GM12878 (cell line): ENCODE measurements at regions not wholly inside any gene's neighbourhood (a gene's known extent, or its start where the extent isn't known, plus 50 kb on each side); places are given as distances from the start of the nearest gene placed in this dataset.

Experiments used
- ATAC-seq: fragments of 200-7000 bp; cut with Tn5 transposase; 3 replicates; pipeline ENCODE4 v1.9.1; 2020; ENCODE audit warnings: mild to moderate bottlenecking, moderate library complexity
- BruUV-seq: library from RNA; stranded (reverse); fragments of 400-500 nt; replicated peaks from 2 replicates; lab custom pipeline; 2021; lab: Mats Ljungman, UMichigan
- CTCF ChIA-PET: fragments of 300-600 bp; sonication (Branson Sonifier 250); formaldehyde crosslinking; extraction: SDS; loops from one replicate; lab custom pipeline; 2021; ENCODE audit warnings: inconsistent platforms; lab: Yijun Ruan, JAX
- POLR2A ChIA-PET: fragments of 350-600 bp; formaldehyde crosslinking; extraction: SDS; loops from one replicate; lab custom pipeline; 2021; ENCODE audit warnings: inconsistent platforms; lab: Charles Lee
- RAD21 ChIA-PET: fragments of 300-600 bp; sonication (Branson Sonifier 250); formaldehyde crosslinking; loops from one replicate; lab custom pipeline; 2023; ENCODE audit warnings: antibody characterized with exemption; ENCODE audit not compliant: unreplicated experiment; lab: Charles Lee
- SMC1A ChIA-PET: fragments of 300-600 bp; sonication (Branson Sonifier 250); formaldehyde crosslinking; loops from one replicate; lab custom pipeline; 2023; ENCODE audit not compliant: unreplicated experiment, uncharacterized antibody; lab: Charles Lee
- DNase-seq: peaks from one replicate; pipeline ENCODE4 v3.0.0-alpha.2; 2011; ENCODE audit warnings: low read depth, low spot score
- FAIRE-seq: peaks from 3 replicates; lab custom pipeline; 2011; peaks lifted over from hg19 to GRCh38; lab: Jason Lieb, UNC
- H2AFZ ChIP-seq: 2 replicates; pipeline ENCODE4 v1.6.0; 2011; ENCODE audit warnings: low read depth, low read length, control low read depth; ENCODE audit not compliant: control insufficient read depth
- H3K27ac ChIP-seq: 2 replicates; pipeline ENCODE4 v1.5.1; 2011; ENCODE audit warnings: control low read depth; ENCODE audit not compliant: control insufficient read depth, insufficient read depth
- H3K27me3 ChIP-seq, 2 experiments: replicated peaks in 1 of 2; 2 replicates each; pipeline versions ENCODE4 v1.6.0 to v1.6.1; 2011; ENCODE audit warnings: low read length in 1 of 2; ENCODE audit not compliant: control insufficient read depth in 2 of 2, insufficient read depth in 2 of 2
- H3K36me3 ChIP-seq, 2 experiments: 2 replicates each; pipeline ENCODE4 v1.5.1; 2011; ENCODE audit warnings: low read length in 1 of 2; ENCODE audit not compliant: control insufficient read depth in 2 of 2, insufficient read depth in 2 of 2
- H3K4me1 ChIP-seq: 2 replicates; pipeline ENCODE4 v1.6.1; 2011; ENCODE audit warnings: mild to moderate bottlenecking, low read length, moderate library complexity, mixed read lengths; ENCODE audit not compliant: control insufficient read depth, insufficient read depth
- H3K4me2 ChIP-seq: 2 replicates; pipeline ENCODE4 v1.6.0; 2011; ENCODE audit warnings: control low read depth; ENCODE audit not compliant: control insufficient read depth, insufficient read depth
- H3K4me3 ChIP-seq: fragments of 200-600 bp; sonication (generic); 2 replicates; pipeline ENCODE4 v1.5.1; 2016
- H3K79me2 ChIP-seq: 2 replicates; pipeline ENCODE4 v1.6.0; 2011; ENCODE audit warnings: low read length; ENCODE audit not compliant: control insufficient read depth, insufficient read depth
- H3K9ac ChIP-seq: 2 replicates; pipeline ENCODE4 v1.8.0; 2011; ENCODE audit warnings: low read length, control low read depth, mixed read lengths; ENCODE audit not compliant: control insufficient read depth, insufficient read depth
- H3K9me3 ChIP-seq: replicated peaks from 3 replicates; pipeline ENCODE4 v1.5.1; 2011; ENCODE audit warnings: mild to moderate bottlenecking, low read length; ENCODE audit not compliant: control insufficient read depth, insufficient read depth
- H4K20me1 ChIP-seq: 2 replicates; pipeline ENCODE4 v1.6.0; 2011; ENCODE audit not compliant: control insufficient read depth, insufficient read depth
- BCL11A ChIP-seq: IDR thresholded peaks from 2 replicates; pipeline ENCODE4 v1.6.1; 2011; ENCODE audit warnings: low read depth, low read length
- CBFB ChIP-seq: IDR thresholded peaks from 2 replicates; pipeline ENCODE4 v1.6.1; 2016; ENCODE audit warnings: antibody characterized with exemption, low read depth
- CBX5 ChIP-seq: sonication (generic); IDR thresholded peaks from 2 replicates; pipeline ENCODE4 v1.6.1; 2016; ENCODE audit warnings: low read depth, moderate library complexity, mild to moderate bottlenecking, inconsistent platforms
- IRF3 ChIP-seq: fragments of 450-650 bp; IDR thresholded peaks from 2 replicates; pipeline ENCODE4 v1.6.1; 2014; ENCODE audit warnings: mild to moderate bottlenecking
- MEF2A ChIP-seq: IDR thresholded peaks from 2 replicates; pipeline ENCODE4 v1.6.1; 2011; ENCODE audit warnings: low read depth, mild to moderate bottlenecking, low read length, moderate library complexity; ENCODE audit not compliant: insufficient read depth
- RUNX3 ChIP-seq: IDR thresholded peaks from 2 replicates; pipeline ENCODE4 v1.6.1; 2012; ENCODE audit warnings: low read length, inconsistent platforms
- SRF ChIP-seq, 2 experiments: IDR thresholded peaks; 2 replicates each; pipeline ENCODE4 v1.6.1; 2011; ENCODE audit warnings: low read depth in 2 of 2, low read length in 2 of 2, mild to moderate bottlenecking in 1 of 2, moderate library complexity in 1 of 2
- STAT3 ChIP-seq: IDR thresholded peaks from 2 replicates; pipeline ENCODE4 v1.6.1; 2011; ENCODE audit warnings: low read depth, low read length, improper control_type of control experiment
- SUZ12 ChIP-seq: fragments of 200-600 bp; sonication (generic); IDR thresholded peaks from one replicate; pipeline ENCODE4 v1.6.1; 2018; ENCODE audit warnings: antibody characterized with exemption, mild to moderate bottlenecking; ENCODE audit not compliant: unreplicated experiment
- TAF1 ChIP-seq: IDR thresholded peaks from 2 replicates; pipeline ENCODE4 v1.6.1; 2011; ENCODE audit warnings: mild to moderate bottlenecking, low read depth, low read length, borderline replicate concordance
- ZBTB33 ChIP-seq: fragments of 450-650 bp; IDR thresholded peaks from 2 replicates; pipeline ENCODE4 v1.6.1; 2017; ENCODE audit warnings: mild to moderate bottlenecking
- ZNF217 ChIP-seq: fragments of 450-650 bp; IDR thresholded peaks from 2 replicates; pipeline ENCODE4 v1.6.1; 2017; ENCODE audit warnings: antibody characterized with exemption, mild to moderate bottlenecking
- ZNF384 ChIP-seq: IDR thresholded peaks from 2 replicates; pipeline ENCODE4 v1.6.1; 2012; ENCODE audit warnings: low read depth, mild to moderate bottlenecking, low read length, improper control_type of control experiment, borderline replicate concordance
- ZSCAN29 ChIP-seq: fragments of 450-650 bp; IDR thresholded peaks from 2 replicates; pipeline ENCODE4 v1.6.1; 2017; ENCODE audit warnings: mild to moderate bottlenecking, moderate library complexity
- ZZZ3 ChIP-seq: IDR thresholded peaks from 2 replicates; pipeline ENCODE4 v1.6.1; 2011; ENCODE audit warnings: low read depth; ENCODE audit not compliant: control insufficient read depth, insufficient read length
- WGBS: methylation state at CpG from one replicate; pipeline ENCODE4 v1.1.6; 2016; ENCODE audit warnings: low lambda C conversion rate; ENCODE audit not compliant: insufficient replicate concordance, insufficient coverage; ENCODE audit errors: missing lambda C conversion rate; 5-methylcytosine and 5-hydroxymethylcytosine counted together
- in situ Hi-C: fragments of 300-500 bp; cut with MboI; formaldehyde crosslinking; loops from 9 replicates; pipeline ENCODE4 v1.14.3; 2018; ENCODE audit warnings: mixed read lengths
- intact Hi-C: fragments of 100-400 bp; cut with micrococcal nuclease; formaldehyde crosslinking; loops from one replicate; pipeline ENCODE4 v1.14.2; 2022; ENCODE audit not compliant: unreplicated experiment
- TF ChIP-seq, protein P1 (sequence below): IDR thresholded peaks from 2 replicates; pipeline ENCODE4 v1.6.1; 2011; ENCODE audit warnings: low read depth, low read length, improper control_type of control experiment, borderline replicate concordance

DNA sequence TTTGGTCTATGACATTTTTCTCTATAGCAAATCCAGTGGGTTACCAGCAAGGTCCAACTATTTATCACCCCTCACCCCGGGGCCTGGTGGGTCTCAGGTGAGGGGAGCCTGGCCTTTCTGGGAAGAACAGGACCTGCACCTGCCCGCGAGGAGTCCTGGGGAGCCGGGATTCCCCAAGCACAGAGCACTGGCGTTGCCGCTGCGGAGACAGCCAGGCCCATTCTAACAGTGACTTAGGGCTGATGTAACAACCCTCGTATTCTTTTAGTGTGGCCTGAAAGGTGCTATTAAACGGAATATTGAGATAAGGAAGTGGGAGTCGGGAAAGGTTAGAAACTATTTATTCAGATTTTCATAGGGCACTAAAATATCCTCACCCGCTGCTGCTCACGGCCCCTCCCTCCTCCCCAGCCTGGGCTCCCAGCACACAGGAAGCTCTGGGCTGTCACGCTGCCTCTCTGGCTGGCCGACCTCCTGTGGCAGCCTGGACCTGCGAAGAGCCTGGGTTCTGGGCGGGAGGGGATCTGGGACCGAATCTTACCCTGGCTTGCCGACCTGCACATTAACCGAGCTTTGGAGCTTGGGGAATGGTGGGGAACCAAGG lies 141.2 kb downstream of the MIAT start:
- Histone ChIP-seq H3K27me3 (no peaks in the 10 kb centered on the region), H2AFZ (no peak overlapping the region), H3K9ac (no peak overlapping the region), H3K4me3 (no peak overlapping the region), H3K27ac (no peak overlapping the region), H3K4me2 (no peak overlapping the region), H3K4me1 (no peaks in the 10 kb centered on the region), H4K20me1 (no peaks in the 10 kb centered on the region), H3K36me3 (no peaks in the 10 kb centered on the region), H3K9me3 (no peaks in the 10 kb centered on the region), H3K79me2 (no peaks in the 10 kb centered on the region)
- DNase-seq: no peak
- no peak for FAIRE-seq
- ChIA-PET SMC1A (no interaction called here), CTCF (no interaction called here), POLR2A (no interaction called here), RAD21 (no interaction called here)
- BruUV-seq: no TSS peak
- intact Hi-C loops (no loop called here), in situ Hi-C loops (no loop called here)
- 61% methylated on average over 19 of the region's 19 CpGs for WGBS
- no peak for ATAC-seq
- TF ChIP-seq ZZZ3: no peak
- TF ChIP-seq BCL11A: no peak
- TF ChIP-seq, protein P1, sequence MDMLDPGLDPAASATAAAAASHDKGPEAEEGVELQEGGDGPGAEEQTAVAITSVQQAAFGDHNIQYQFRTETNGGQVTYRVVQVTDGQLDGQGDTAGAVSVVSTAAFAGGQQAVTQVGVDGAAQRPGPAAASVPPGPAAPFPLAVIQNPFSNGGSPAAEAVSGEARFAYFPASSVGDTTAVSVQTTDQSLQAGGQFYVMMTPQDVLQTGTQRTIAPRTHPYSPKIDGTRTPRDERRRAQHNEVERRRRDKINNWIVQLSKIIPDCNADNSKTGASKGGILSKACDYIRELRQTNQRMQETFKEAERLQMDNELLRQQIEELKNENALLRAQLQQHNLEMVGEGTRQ: no peak
- TF ChIP-seq SRF (IDR thresholded peaks at IDR 0.05; ENCODE audit: low read depth in 2 of 2, low read length in 2 of 2): no peak
- TF ChIP-seq ZNF217: no peak

DNA sequence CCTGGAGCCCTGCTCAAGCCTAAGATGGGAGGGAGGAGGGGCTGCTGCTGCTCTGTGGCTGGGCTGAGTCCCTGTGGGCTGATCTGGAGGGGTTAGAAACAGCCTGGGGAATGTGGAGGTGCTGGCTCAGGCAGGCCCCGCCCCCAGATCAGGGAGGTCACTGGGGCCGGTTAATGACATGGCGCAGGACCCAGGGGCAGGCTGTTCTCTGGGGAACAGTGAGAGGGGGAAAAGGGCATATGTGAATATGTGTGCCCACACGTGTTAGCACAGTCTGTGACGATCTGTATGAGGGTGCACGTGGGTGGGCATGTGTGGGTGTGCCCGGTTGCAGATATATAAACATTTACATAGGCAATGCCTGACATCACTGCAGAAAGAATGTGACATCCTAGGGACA lies 143.5 kb downstream of the MIAT start:
- no peak overlapping the region for H3K4me3 ChIP-seq
- no peak for ATAC-seq
- ChIA-PET SMC1A (no interaction called here), POLR2A (interaction anchor here (1.1 kb wide), 1 partner anchor 116 kb away, joined by 4 read pairs; no protein-coding TSS in a partner anchor), CTCF (no interaction called here), RAD21 (no interaction called here)
- H3K79me2 ChIP-seq: no peaks in the 10 kb centered on the region
- DNase-seq: no peak
- H2AFZ ChIP-seq: no peak overlapping the region
- FAIRE-seq: no peak
- 25% methylated on average over 7 of the region's 7 CpGs for WGBS
- no peaks in the 10 kb centered on the region for H3K27me3 ChIP-seq
- no peaks in the 10 kb centered on the region for H4K20me1 ChIP-seq
- H3K4me2 ChIP-seq: no peak overlapping the region
- no peak overlapping the region for H3K9ac ChIP-seq
- BruUV-seq: no TSS peak
- no peaks in the 10 kb centered on the region for H3K4me1 ChIP-seq
- intact Hi-C loops (no loop called here), in situ Hi-C loops (no loop called here)
- no peaks in the 10 kb centered on the region for H3K9me3 ChIP-seq
- no peaks in the 10 kb centered on the region for H3K36me3 ChIP-seq
- no peak overlapping the region for H3K27ac ChIP-seq
- no peak for TF ChIP-seq SUZ12
- no peak for TF ChIP-seq CBX5
- TF ChIP-seq TAF1: no peak
- TF ChIP-seq RUNX3: no peak
- TF ChIP-seq IRF3: no peak
- TF ChIP-seq STAT3: no peak
- no peak for TF ChIP-seq CBFB
- TF ChIP-seq ZNF384: no peak
- TF ChIP-seq ZBTB33: no peak
- no peak for TF ChIP-seq ZSCAN29
- TF ChIP-seq MEF2A: no peak
